A673 (cell line): ENCODE measurements at regions not wholly inside any gene's neighbourhood (a gene's known extent, or its start where the extent isn't known, plus 50 kb on each side); places are given as distances from the start of the nearest gene placed in this dataset.

Experiments
- EZH2 ChIP-seq: fragments of 200-600 bp; sonication (generic); IDR thresholded peaks from 2 replicates; pipeline ENCODE4 v1.6.1; 2017; ENCODE audit warnings: borderline replicate concordance, low read depth, mild to moderate bottlenecking, mixed read lengths, antibody characterized with exemption, low read length; ENCODE audit not compliant: poor library complexity, severe bottlenecking
- TF ChIP-seq, protein P1 (sequence below): fragments of 300-800, 200-600 bp; sonication (generic); conservative IDR thresholded peaks from 2 replicates; pipeline ENCODE4 v1.5.1; 2017; ENCODE audit warnings: low read depth, mild to moderate bottlenecking, antibody characterized with exemption, low read length, moderate library complexity, mixed read lengths

DNA sequence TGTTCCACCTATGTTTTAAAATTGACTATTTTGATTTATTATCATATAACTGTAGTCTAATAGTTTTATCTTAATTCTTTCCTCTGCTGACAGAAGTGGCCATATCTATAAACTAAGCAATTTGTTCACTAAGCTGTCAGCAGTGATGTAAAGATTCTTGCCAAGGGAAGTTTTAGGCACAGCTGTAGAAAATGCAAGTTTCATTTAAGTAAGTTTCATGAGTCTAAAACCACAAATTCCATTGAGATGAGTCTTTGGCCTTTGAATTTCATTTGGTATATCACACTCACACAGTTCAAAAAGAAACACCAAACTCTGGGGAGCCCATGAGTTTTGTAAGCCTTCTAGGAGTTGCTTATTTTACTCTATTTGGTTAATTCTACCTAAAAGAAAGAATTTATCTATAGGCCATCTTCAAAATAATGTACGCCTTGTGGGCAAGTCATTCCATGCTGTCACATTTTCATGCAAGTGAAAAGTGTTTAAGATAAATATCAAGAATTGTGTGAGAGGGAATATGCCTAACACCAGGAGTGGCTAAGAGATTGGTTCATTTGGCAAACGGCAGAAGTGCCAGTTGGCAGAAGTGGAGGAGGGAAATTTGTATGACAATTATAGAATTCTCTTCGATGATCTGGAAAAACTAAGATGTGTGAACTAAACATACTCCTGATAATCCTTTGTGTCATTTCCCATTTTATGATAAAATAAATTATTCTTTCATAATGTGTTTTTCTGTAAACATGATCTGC is 292.9 kb downstream of the ZIC4 start:
- TF ChIP-seq, protein P1, sequence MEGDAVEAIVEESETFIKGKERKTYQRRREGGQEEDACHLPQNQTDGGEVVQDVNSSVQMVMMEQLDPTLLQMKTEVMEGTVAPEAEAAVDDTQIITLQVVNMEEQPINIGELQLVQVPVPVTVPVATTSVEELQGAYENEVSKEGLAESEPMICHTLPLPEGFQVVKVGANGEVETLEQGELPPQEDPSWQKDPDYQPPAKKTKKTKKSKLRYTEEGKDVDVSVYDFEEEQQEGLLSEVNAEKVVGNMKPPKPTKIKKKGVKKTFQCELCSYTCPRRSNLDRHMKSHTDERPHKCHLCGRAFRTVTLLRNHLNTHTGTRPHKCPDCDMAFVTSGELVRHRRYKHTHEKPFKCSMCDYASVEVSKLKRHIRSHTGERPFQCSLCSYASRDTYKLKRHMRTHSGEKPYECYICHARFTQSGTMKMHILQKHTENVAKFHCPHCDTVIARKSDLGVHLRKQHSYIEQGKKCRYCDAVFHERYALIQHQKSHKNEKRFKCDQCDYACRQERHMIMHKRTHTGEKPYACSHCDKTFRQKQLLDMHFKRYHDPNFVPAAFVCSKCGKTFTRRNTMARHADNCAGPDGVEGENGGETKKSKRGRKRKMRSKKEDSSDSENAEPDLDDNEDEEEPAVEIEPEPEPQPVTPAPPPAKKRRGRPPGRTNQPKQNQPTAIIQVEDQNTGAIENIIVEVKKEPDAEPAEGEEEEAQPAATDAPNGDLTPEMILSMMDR: no peak
- no peak for TF ChIP-seq EZH2
